ENCODE measurements at regions not wholly inside any gene's neighbourhood (a gene's known extent, or its start where the extent isn't known, plus 50 kb on each side); places are given as distances from the start of the nearest gene placed in this dataset.

DNA sequence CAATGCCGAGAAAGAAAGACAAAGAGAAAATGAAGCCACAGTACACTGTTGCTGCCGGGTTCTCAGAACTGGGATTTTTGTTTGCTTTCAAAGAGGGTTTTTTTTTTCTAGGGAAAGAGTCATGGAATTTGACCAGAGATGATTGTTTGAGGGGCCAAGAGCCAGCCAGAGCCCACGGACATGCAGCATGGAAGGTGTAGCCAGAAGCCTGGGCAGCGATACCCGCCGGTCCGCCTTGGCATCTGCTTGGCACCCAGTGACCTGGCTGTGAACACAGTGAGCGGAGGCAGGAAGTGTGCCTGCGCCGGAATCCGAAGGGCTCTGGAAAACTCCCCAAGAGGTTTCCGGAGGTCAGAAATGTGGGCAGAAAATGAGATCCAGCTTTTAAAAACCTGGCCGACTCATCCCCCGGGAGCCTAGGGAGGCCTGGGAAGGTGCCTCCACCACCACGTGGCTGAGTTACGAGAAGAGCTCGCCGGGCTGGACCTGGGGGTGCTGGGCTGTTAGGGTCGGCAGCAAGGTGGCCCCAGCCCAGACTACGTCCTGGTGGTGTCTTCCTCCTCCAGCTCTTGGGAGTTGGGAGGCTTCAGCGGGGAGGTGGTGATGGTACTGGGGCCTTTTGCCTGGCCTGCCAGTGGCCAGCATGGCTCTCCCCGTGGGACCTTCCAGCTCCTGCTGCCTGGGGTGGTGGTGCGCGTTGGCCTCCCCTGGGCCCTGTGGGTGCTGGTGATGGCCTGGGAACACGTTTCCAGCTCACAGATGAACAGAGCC is 61.6 kb upstream of the PPARA start:
- intact Hi-C loops (cut with DNase I): loop anchor here (1.0 kb wide), 1 partner anchor 16 kb away; no protein-coding TSS in a partner anchor
- Histone ChIP-seq H3K36me3 (peaks cover 8 to 42% of the 10 kb centered on the region in 2 donors), H3K27me3 (no peaks in the 10 kb centered on the region)

DNA sequence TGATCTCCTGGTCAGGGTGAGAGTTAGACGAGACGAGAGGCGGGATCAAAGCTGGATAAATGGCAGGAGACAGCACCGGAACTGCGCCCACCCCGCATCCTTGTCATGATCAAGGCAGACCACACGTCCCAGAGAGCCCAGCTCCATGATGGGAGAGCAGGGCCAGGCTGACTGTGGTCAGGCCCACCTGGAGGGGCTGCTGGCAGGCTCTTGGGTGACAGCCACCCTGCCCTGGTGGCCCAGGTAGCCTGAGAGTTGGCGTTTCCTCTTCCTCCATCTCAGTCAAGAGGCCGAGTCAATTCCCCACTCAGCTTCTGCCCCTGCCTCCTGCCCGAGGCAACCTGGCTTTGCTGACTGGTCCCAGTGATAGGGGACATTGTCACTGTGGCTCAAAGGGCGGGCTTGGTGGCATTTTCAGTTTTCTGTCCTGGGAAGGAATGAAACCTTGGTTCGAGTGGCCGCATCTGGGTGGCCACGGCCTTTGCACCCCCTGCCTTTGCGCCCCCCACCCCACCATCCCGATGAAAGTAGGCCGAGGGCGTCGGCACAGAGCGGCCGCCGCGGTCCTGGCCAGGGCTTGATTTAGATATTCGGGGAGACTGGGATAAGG is 60.8 kb upstream of the PPARA start:
- peak in 1 of 2 donors; percentile 68 for DNase-seq (ENCODE audit: low spot score in 2 of 2)
- Histone ChIP-seq H3K36me3 (peaks cover 8 to 36% of the 10 kb centered on the region in 2 donors), H3K4me3 (peak overlapping the region; percentile 32 to 40)

More for the DNA sequence above, 61.6 kb upstream of the PPARA start:
- peak overlapping the region; percentile 32 to 40 for H3K4me3 ChIP-seq
- H3K4me1 ChIP-seq: peaks cover 44 to 97% of the 10 kb centered on the region in 2 donors
- peak overlapping the region; percentile 96 to 100 for H3K27ac ChIP-seq
- no peaks in the 10 kb centered on the region for H3K9me3 ChIP-seq
- TF ChIP-seq, protein P1, sequence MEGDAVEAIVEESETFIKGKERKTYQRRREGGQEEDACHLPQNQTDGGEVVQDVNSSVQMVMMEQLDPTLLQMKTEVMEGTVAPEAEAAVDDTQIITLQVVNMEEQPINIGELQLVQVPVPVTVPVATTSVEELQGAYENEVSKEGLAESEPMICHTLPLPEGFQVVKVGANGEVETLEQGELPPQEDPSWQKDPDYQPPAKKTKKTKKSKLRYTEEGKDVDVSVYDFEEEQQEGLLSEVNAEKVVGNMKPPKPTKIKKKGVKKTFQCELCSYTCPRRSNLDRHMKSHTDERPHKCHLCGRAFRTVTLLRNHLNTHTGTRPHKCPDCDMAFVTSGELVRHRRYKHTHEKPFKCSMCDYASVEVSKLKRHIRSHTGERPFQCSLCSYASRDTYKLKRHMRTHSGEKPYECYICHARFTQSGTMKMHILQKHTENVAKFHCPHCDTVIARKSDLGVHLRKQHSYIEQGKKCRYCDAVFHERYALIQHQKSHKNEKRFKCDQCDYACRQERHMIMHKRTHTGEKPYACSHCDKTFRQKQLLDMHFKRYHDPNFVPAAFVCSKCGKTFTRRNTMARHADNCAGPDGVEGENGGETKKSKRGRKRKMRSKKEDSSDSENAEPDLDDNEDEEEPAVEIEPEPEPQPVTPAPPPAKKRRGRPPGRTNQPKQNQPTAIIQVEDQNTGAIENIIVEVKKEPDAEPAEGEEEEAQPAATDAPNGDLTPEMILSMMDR (IDR thresholded peaks at IDR 0.05): no peak
- DNase-seq (ENCODE audit: low spot score in 2 of 2): peak in 1 of 2 donors; percentile 91

DNA sequence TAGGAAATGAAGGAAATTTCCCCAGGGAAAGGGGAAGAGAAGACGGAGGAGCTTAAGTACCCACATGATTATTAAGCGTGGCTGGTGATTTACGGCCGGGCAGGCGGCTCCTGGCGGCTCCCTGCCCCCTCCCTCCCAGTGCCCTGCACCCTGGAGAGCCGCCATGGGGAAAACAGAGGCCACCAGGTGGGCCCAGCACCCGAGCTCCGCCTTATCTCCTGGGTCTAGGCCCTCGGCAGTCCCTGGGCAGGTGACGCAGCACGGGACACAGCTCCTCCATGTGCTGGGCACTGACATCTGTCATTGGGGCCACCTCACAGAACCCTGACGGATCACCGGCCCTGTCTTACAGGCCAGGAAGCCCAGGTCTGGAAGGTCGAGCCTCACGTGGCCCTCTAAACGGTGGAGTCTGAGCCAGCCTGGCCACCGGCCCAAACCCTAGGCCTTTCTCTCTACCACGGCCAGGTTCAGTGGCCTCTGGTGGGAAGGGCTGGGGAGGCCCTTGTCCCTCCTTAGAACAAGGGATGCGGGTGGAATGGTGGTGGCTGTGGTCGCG is 60.2 kb upstream of the PPARA start:
- Histone ChIP-seq H3K4me3 (peak overlapping the region; percentile 32 to 40), H3K27me3 (no peaks in the 10 kb centered on the region), H3K4me1 (peaks cover 49 to 97% of the 10 kb centered on the region in 2 donors), H3K27ac (peak overlapping the region; percentile 96 to 100), H3K9me3 (no peaks in the 10 kb centered on the region), H3K36me3 (peaks cover 8 to 36% of the 10 kb centered on the region in 2 donors)
- DNase-seq (ENCODE audit: low spot score in 2 of 2): peak in 1 of 2 donors; percentile 72
- intact Hi-C loops (cut with DNase I): no loop called here
- TF ChIP-seq, protein P1 (IDR thresholded peaks at IDR 0.05): no peak

More for the DNA sequence above, 60.8 kb upstream of the PPARA start:
- no peaks in the 10 kb centered on the region for H3K27me3 ChIP-seq
- peak overlapping the region; percentile 96 to 100 for H3K27ac ChIP-seq
- H3K4me1 ChIP-seq: peaks cover 43 to 97% of the 10 kb centered on the region in 2 donors
- TF ChIP-seq, protein P1 (IDR thresholded peaks at IDR 0.05): no peak
- intact Hi-C loops (cut with DNase I): no loop called here
- no peaks in the 10 kb centered on the region for H3K9me3 ChIP-seq

DNA sequence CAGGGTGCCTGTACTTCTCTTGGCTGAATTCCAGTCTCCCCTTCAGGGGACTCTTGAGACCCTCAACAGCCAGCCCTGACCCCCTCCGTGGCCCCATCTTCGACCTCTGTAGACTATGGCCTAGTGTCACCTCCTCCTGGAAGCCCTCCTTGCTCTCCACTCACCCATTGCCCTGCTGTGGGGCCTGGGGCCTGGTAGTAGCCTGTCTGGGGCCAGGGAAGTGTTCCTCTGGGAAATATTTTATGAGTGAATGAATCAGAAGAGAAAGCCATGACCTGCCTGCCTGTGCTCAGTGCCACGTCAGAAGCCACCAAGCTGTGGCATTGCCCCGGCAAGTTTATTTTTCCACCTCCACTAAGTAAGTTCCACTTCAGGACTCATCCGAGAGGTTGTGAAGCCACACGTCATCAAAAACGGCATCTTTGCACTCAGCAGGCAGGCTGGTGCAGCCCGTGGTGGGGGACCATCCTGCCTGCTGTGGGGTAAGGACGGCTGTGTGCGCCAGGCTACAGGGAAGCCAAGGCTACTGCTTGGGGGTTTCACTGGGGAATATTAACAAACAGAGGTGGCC is 59.6 kb upstream of the PPARA start:
- H3K27ac ChIP-seq: peak overlapping the region; percentile 96 to 100
- no peaks in the 10 kb centered on the region for H3K9me3 ChIP-seq
- TF ChIP-seq, protein P1 (IDR thresholded peaks at IDR 0.05): no peak
- no peak for DNase-seq (ENCODE audit: low spot score in 2 of 2)
- peaks cover 49 to 93% of the 10 kb centered on the region in 2 donors for H3K4me1 ChIP-seq
- H3K4me3 ChIP-seq: peak overlapping the region in 1 of 2 donors; percentile 40
- no peaks in the 10 kb centered on the region for H3K27me3 ChIP-seq
- peaks cover 8 to 36% of the 10 kb centered on the region in 2 donors for H3K36me3 ChIP-seq
- intact Hi-C loops (cut with DNase I): no loop called here

DNA sequence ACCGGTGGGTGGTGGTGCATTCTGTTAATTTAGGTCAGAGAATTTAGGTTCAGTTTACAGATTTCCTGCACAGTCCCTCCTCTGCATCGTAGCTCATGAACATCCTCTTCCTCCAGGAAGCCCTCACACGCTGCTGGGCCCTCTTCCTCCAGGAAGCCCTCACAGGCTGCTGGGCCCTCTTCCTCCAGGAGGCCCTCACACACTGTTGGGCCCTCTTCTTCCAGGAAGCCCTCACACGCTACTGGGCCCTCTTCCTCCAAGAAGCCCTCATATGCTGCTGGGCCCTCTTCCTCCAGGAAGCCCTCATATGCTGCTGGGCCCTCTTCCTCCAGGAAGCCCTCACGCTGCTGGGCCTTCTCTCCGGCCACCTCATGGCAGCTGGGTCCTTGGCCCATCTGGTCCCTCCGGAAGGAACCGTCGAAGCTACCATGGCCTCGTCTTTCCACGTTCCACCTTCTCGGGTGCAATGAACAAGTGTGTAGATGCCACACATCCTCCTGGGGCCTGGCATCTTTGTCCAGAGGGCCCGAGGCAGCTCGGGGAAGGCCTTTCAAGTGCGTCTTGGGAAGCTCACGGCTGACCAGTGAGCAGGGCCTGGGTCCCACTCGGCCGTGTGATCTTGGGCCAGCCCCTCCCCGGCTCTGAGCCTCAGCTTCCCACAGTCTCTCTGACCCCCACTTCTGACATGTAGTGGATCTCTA is 58.9 kb upstream of the PPARA start:
- Histone ChIP-seq H3K4me3 (no peak overlapping the region), H3K9me3 (no peaks in the 10 kb centered on the region), H3K27ac (peak overlapping the region; percentile 96 to 100), H3K27me3 (no peaks in the 10 kb centered on the region), H3K36me3 (peaks cover 8 to 36% of the 10 kb centered on the region in 2 donors), H3K4me1 (peaks cover 44 to 93% of the 10 kb centered on the region in 2 donors)
- intact Hi-C loops (cut with DNase I): no loop called here
- no peak for DNase-seq (ENCODE audit: low spot score in 2 of 2)
- TF ChIP-seq, protein P1 (IDR thresholded peaks at IDR 0.05): no peak

Measured in ascending aorta (tissue), 2 donors.